ENCODE measurements at regions not wholly inside any gene's neighbourhood (a gene's known extent, or its start where the extent isn't known, plus 50 kb on each side); places are given as distances from the start of the nearest gene placed in this dataset.
A peak's percentile ranks its signal among the peaks of the same experiment; 100 is the strongest.
"Not testable (repeated sequence)": the region's sequence is repeated elsewhere in the genome, so short reads cannot be mapped to it uniquely, and the experiment has no call there.

DNA sequence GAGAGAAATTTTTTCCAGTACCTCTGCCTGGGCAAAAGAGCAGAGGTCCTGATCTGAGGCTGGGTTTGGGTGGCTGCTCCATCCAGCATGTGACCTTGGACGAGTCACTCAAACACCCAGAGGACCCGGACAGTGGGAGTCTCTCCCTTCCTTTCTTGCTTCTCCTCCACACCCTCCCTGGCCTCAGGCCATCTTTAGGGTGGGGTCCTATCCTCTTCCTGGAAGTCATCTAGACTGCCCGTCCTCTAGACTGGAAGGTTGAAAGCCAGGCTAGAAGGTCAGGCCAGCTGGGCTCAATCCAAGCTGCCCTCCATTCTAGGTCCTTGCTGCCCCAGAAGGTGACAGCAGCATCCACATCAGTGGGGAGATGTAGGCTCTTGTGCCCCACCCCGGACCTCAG lies 599.5 kb downstream of the MATN1 start:
- no peak for DNase-seq (ENCODE audit: low read depth)

DNA sequence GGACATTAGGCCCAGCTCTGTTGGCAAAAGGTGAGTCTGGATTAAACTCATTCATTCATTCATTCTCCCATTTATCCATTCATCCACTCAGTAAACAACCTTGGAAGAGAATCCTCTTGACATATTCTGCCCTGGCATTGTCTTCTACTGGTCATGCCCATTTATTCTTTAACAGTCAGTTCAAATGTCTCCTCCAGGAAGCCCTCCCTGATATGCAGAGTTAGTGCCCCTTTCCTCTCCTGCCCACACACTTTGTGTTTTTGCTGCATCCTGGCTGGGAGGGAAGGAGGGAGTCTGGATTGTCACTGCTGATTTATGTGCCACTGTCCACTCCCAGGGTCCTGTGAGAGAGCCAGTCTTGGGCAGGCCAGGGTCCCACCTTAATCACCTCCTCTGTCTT lies 600.3 kb downstream of the MATN1 start:
- DNase-seq (ENCODE audit: low read depth): no peak

DNA sequence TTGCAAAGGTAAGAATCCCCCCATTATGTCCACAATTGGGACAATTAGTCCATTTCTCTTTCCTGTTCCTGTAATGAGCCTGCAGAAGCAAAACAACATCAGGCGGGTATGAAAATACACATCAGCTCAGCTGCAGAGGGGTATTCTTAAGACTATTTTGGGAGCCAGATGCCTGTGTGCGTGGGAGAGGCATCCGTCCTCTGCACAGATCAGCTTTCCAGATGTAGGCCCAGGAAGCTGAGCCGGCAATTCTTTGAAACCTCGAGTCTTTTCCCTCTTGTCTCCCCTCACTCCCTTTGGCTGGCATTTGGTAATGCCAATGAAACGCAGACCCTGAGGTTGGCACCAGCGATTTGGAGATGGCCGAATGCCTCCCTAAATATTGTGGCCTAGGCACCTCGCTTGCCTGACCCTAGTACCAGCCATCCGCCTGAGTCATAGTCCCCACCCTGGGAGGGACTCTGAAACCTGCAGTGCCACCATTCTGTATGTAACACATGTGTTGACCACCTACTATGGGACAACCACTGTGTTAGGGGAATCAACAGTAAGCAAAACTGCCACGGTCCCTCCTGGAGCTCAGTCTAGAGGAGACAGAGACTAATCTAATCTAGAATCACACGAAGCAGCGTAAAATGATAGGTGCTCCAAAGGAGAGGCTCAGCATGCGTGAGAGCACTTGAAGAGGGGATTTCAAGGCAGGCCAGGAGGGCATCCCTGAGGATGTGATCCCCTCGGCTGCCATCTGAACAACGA lies 603.0 kb downstream of the MATN1 start:
- no peak for DNase-seq (ENCODE audit: low read depth)

DNA sequence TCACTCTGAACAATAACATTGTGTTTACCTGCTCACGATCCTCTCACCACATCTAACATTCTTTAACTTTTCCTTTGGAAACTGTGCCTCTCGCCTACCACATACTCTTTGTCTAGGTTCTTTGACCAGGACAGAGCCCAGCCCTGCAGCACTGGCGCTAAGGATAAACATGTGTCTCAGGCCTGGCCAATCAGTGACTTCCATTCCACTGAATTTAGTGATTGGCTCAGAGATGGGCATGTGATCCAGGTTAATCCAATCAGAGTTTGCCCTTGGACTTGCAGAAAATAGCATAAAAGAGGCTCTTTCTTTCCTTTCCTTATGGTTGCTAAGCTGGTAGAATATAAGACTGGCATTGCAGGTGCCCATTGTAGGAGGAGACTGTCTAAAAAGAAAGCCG lies 605.7 kb downstream of the MATN1 start:
- no peak for DNase-seq (ENCODE audit: low read depth)

DNA sequence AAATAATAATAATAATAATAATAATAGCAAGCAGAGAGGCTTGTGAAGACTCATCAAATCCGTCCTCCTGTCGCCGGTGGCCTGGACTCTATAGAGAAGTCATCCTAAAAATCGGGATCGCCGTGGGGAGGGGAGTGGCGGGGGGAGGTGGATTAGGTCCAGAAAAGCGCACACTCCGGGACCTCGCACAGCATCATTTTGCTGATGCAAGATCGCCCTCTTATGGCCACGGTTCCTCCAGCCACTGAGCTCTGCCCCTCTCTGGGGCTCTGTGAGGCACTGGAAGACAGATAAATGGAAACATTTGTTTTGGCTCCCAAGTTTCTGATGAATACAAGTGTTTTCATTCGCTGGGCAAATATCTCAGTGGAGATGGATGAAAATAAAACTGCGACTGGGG lies 612.0 kb downstream of the MATN1 start:
- DNase-seq (ENCODE audit: low read depth): peak; percentile 33

DNA sequence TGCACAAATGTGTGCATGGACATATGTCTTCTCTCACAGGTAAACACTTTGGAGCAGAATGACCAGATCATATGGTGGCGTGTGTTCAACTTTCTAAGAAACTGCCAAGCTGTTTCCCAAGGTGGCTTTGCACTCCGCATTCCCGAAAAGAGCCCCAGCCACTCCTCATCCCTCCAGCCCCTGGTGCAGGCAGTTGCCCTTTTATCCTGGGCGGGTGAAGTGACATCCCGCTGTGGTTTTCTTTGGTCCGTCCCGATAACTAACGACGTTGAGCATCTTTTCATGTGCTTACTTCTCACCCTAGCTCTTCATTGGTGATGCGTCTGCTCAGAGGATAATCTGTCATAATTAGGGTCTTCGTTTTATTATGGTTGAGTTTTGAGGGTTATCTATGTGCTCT lies 612.5 kb downstream of the MATN1 start:
- DNase-seq (ENCODE audit: low read depth): no peak

DNA sequence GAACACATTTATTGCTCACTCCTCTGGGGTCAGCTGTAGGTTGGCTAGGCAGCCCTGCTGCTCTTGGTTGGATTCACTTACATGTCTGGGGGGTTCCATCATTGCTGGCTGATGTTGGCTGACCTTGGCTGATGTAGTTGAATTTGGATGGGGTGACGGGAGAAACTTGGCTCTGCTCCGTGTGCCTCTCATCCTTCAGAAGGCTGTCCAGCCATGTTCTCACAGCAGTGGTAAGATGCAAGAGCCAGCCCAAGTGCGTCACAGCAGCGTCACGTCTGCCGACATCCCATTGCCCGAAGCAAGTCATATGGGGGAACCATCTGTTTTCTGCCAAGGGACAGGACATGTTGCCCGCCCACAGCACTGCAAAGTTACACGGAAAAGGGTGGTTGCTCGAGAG lies 613.5 kb downstream of the MATN1 start:
- DNase-seq (ENCODE audit: low read depth): peak; percentile 66

DNA sequence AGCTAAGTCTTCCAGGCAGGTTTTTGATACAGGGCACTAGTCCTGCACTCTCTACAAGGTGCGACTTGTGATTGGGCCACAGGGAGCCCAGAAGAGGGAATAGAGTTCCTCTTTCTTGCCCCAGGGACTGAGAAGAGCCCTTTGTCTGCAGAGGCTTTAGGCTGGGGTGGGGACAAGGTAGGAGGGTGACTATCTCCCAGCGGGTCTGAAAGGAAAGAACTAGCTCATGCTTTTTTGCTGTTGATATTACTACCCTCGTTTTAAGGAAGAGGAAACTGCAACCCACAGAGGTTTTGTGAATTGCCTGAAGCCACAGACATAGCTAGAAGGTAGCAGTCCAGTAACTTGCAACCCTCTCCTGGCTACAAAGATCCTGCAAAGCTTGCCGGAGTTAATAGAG lies 615.2 kb downstream of the MATN1 start:
- DNase-seq (ENCODE audit: low read depth): no peak

DNA sequence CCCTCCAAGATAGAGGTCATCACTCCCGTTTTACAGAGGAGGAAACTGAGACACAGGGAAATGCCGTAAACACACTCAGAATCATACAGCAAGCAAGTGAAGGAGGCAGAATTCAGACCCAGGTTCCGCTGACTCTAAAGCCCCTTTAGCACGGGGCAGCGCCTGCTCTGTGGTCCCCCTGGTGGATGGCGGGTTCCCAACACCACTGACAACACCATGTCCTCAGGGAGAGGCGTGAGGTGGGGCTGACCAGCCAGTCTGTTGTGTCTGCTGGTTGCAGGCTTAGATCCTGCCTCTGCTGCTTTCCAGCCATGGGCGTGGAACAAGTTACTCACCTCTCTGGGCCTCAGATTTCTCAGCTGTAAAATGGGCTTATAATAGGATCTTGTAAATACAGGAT lies 617.3 kb downstream of the MATN1 start:
- no peak for DNase-seq (ENCODE audit: low read depth)

DNA sequence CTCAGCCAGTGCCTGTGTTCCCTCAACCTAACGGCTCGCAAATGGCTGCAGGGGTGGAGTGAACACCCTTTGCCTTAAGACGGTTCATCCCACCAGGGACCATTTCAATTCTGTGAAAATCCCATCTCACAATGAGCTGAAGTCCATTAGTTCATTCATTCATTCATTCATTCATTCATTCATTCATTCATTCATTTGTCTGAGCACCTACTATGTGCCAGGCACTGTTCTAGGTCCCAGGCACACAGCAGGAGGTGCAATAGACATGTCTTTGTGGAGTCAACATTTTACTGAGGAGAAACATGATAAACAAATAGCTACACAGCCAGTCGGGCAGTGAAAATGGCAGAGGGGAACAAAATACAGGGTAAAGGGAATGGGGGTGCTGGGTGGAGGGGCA lies 618.8 kb downstream of the MATN1 start:
- no peak for DNase-seq (ENCODE audit: low read depth)

DNA sequence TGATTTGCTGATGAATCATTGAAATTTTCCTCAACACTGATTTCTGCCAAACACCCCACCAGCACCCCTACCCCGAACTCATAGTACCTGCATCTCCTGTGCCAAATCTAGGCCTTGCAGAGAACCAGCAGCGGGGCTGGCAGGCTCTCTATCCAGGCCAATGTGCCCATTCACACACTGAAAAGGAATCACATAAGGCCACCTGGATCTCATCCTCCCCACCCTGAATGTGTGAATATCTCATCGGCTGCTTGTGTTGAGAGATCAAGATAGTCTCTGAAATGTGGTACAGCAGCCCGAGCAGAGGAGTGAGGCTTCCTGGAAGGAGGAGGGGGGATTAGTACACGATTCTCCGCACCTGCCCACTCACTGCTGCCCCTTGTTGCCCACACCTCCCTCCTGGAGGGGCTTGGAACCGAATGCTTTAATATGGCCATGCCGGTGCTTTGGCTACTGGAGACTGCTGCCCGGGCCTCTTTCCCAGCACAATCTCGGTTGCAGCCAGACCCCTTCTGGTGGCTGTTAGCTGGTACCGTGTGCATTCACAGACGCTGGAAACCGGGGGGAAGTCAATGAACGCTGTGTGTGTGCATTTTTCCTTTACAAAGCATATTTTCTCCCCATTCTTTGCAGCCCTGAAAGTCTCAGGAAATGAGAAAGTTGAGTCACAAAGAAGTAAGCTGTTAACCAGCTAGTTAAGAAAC lies 619.5 kb downstream of the MATN1 start:
- DNase-seq (ENCODE audit: low read depth): no peak

DNA sequence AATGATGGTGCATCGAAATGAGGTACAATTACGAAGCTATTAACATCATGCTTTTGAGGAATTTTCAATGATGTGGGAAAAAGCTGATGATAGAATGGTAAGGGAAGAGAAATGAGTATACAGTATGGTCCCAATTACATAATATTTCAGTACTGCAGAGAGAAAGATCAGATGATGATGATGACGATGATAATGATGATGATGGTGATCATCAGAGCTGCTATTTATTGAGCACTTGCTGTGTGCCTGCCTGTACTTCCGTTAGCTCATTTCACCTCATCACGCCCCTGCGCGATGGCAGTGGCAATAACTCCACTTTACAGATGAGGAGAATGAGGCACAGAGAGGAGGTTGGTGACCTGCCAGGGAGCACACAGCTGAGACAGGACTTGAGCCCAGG lies 620.8 kb downstream of the MATN1 start:
- DNase-seq (ENCODE audit: low read depth): no peak

DNA sequence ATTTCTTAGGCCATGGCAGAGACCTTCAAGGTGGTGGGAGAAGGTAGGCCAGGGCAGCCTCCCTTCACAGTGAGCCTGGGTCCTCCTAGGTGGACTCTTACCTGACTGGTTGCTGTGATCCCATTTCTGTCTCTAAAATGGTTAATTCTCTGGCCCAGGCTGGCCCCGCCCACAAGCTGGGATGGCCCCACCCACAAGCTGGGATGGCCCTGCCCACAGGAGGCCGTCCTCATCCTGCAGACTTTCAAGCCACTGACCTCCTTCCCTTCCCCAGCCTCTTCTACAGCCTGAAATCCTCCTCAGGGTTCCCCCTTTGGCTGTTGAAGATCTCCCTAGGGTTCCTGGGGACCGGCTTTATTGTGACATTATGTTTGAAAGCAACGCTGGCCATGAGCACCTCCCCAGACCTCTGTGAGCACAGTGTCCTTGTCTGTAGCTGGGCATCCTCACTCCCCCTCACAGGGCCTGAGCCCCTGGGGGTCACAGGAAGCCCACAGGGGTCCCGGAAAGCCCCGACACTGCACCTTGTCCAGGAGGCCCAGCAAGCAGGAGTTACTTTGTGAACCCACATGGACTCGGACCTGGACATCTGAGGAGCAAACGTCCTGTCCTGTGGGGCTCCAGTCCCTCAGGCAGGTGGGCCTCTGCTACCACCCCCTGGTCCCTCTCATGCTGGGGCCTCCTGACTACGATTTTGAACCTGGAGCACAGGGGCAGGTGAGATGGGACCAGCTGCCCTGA lies 621.7 kb downstream of the MATN1 start:
- no peak for DNase-seq (ENCODE audit: low read depth)

DNA sequence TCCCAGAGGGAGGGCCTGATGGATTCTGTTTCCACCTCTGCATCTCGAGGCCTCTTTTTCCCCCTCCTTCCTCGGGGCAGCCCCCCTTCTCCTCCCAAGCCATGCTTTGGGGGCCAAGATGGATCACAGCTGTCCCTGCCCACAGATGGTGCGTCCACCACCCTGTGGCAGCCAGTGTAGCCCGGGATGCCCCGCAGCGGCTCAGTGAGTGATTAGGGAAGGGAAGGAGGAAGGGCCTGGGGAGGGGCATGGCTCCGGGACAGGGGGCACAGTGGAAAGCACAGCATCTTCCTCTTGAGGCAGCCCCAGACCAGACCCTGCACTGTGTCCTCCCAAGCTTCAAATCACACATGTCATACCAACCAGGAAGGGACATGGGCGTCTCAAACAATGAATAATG lies 622.4 kb downstream of the MATN1 start:
- DNase-seq (ENCODE audit: low read depth): no peak

DNA sequence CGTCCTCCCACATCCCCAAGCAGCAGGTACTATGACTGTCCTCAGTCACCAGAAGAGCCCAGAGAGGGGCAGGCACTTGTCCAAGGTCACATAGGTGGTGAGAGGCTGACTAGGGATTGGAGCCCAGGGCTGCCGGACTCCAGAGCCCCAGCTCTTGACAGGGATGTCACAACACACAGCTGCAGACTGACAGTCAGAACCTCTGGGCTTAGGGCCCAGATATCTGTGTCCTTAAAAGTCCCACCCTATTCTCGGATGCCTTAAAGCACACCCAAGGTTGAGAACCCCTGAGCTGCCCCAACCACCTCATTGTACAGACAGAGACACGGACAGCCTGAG lies 622.9 kb downstream of the MATN1 start:
- DNase-seq (ENCODE audit: low read depth): no peak

DNA sequence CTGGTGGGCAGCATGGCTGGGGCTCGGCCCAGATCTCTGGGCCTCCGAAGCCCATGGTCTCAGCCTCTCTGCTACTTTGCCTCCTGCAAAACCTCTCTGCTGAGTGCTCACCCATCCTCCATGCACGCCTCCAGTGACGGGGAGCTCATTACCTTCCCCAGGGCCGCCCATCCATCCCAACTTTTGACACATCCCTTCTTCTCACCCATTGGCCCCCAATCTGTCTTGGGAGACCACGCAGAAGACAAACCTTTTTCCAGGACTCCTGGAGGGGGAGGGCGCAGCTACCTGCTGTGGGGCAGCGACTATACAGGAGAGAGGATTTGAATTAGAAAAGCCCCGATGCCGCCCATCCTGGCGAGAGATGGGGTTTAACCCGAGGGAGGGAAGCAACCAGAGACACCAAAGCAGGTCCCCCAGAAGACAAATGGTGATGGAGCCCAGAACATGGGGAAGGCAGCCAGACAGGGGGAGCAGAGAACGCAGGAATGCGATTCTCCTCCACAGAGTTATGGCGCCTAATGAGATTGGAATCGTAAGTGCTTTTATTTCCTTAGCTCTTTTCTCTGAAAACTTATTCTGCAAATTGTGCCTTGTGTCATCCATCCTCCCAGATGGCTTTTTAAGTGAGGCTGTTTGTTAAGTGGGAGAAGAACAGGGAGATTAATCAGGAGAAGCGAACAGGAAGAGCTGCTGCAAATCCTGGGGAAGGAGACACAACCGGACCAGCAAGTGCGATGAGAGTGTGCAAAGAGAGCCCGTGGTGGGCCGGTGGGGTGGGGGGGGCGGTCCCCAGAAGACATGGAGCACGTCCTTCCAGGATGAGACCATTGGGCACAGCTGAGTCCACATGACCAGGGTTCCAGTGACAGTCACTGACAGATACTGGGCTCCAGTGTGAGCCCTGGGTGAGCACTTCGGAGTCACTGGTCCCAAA lies 623.5 kb downstream of the MATN1 start:
- DNase-seq (ENCODE audit: low read depth): no peak

DNA sequence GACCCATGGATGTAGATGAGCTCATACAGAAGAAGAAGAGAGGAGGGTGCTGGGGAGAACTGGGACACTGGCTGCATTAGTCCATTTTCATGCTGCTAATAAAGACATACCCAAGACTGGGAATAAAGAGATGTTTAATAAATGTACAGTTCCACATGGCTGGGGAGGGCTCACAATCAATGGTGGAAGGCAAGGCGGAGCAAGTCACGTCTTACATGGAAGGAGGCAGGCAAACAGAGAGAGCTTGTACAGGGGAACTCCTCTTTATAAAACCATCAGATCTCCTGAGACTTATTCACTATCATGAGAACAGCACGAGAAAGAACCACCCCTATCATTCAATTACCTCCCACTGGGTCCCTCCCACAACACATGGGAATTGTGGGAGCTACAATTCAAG lies 625.5 kb downstream of the MATN1 start:
- DNase-seq (ENCODE audit: low read depth): not testable (repeated sequence)

DNA sequence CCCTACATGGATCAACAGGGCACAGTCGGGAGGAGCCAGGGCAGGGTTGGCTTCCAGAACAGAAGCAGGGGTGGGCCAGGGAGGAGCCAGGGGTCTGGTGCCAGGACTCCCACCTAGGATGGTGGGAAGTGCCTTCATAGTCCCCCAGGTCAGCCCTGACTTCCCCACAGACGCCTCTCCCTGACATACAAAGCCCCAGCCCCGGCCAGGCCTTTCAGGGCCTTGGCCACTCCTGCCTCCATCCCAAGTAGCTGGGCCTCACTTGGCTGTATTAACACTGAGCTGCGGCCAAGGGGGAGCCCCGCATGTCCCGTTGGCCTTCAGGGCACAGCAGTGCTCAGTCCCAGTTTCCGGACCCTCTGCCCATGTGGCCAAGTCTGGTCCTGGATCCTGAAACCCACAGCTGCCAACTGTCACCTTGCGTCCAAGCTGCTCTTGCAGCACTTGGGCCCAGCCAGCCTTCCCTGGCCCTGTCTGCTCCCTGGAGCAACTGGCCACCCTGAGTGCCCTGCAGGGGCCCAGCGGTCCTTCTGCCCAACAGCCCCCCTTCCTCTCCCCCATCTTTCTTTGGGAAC lies 627.8 kb downstream of the MATN1 start:
- no peak for DNase-seq (ENCODE audit: low read depth)

DNA sequence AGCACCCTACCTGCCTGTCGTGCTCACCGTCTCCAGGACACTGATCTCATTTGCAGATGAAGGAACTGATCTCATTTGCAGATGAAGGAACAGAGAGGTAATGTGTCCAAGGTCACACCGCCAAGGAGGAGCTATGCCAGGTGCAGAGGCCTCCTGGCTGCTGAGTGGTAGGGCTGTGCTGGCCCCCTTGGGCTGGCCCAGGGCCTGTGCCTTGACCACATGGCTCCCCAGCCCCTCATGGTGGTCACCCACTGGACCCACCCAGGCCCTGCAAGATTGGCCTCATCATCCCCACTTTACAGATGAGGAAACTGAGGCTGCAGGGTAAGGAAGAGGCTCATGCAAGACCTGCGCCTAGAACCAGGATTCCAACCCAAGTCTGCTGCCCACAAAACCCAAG lies 628.3 kb downstream of the MATN1 start:
- no peak for DNase-seq (ENCODE audit: low read depth)

DNA sequence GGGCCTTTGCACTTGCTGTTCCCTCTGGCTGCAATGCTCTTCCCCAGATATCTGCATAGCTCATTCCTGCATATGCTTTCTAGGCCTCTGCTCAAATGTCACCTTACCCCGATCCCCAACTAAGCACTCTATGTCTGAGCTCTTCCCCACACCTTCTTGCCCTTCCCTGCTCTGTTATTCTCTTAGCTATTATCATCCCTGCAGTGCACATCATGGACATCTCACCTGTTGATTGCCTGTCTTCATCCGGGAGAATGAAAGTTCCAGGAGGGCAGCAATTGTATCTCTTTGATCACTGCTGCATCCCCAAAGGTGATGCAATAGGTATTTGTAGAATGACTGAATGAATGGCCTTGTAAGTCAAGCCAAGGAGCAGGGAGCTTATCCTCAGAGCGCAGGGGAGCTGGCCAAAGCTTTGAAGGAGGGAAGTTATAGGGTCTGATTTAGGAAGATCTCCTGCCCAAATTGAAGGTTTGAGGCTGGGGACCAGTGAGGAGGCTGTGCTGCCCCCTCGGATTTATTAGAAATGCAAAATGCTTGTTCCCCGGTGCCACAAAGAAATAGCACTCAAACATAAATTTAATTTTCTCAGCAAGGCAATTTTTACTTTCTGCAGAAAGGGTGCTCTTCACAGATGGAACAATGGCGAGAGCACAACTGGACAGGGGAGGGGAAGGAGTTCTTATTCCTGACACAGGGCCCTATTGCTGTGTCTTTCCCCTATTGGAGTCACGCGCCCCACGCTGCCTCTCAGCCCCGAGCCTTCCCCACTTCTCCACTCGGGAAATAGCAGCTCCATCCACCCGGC lies 631.1 kb downstream of the MATN1 start:
- DNase-seq (ENCODE audit: low read depth): no peak

All from fibroblast of gingiva (primary cell).